ENCODE measurements at regions not wholly inside any gene's neighbourhood (a gene's known extent, or its start where the extent isn't known, plus 50 kb on each side); places are given as distances from the start of the nearest gene placed in this dataset.
"Not testable (repeated sequence)": the region's sequence is repeated elsewhere in the genome, so short reads cannot be mapped to it uniquely, and the experiment has no call there.

- H3K36me3 Mint-ChIP-seq, H3K27ac Mint-ChIP-seq, H3K4me1 Mint-ChIP-seq, H3K27me3 Mint-ChIP-seq, H3K4me3 Mint-ChIP-seq, DNase-seq: not testable (repeated sequence)
- H3K9me3 Mint-ChIP-seq: peaks cover 24% of the 10 kb centered on the region
Observed at GRCh38 chr22:11600161-11600560, 3927.8 kb upstream of the OR11H1 start.

DNA sequence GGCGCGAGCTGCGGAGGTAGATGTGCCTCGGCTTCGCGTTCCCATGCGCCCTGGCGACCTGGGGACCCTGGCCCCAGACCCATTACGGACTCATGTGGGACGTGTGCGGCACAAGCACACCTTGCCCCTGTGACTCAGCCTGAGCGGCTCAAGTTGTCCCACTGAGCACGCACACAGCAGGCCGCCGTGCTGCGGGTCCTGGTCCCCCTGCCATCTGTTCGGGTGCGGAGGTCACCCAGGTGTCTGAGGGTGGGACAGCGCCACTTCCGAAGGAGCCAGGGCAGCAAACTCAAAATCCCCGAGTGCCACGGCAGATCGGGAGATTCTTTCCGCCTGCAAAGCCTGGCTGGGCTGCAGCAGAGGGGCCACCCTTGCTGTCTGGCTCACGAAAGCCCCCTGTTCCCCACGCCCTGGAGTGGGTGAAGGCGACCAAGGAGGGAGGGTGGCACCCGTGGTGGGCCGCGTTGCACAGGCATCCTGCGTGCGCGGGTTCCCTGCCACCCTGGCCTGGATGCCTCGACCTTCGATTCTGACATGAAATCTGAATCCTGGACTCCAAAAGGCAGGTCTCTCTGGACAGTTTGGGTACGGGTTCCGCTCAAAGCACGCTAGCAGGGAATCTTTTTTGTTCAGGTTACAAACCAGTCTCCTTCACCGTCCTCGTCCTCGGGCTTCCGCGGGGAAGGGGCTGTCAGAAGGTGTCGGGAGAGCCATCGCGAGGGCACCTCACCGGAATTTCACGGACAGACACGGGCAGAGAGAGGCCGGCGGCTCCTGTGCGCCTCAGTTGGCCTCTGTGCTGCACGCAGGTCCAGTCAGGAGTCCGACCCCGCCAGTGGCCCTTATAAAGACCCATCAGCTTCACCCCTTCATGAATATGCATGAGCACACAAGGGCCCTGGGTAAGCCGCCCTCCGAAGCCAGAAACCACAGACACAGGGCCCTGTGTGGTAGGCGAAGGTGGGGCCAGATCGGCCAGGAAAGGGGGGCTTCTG lies 3926.8 kb upstream of the OR11H1 start:
- H3K27ac Mint-ChIP-seq, H3K4me1 Mint-ChIP-seq, H3K4me3 Mint-ChIP-seq, DNase-seq, H3K27me3 Mint-ChIP-seq, H3K36me3 Mint-ChIP-seq: not testable (repeated sequence)
- peaks cover 24% of the 10 kb centered on the region for H3K9me3 Mint-ChIP-seq

GRCh38 chr22:11604635-11605395 lies 3923.2 kb upstream of the OR11H1 start:
- H3K4me3 Mint-ChIP-seq, H3K36me3 Mint-ChIP-seq, H3K27me3 Mint-ChIP-seq, DNase-seq, H3K27ac Mint-ChIP-seq, H3K4me1 Mint-ChIP-seq: not testable (repeated sequence)
- H3K9me3 Mint-ChIP-seq: peaks cover 21% of the 10 kb centered on the region

- peaks cover 25% of the 10 kb centered on the region for H3K9me3 Mint-ChIP-seq
- no peaks in the 10 kb centered on the region for H3K36me3 Mint-ChIP-seq
- no peaks in the 10 kb centered on the region for H3K27me3 Mint-ChIP-seq
- no peaks in the 10 kb centered on the region for H3K4me1 Mint-ChIP-seq
- no peak for DNase-seq
- H3K4me3 Mint-ChIP-seq: no peak overlapping the region
- no peak overlapping the region for H3K27ac Mint-ChIP-seq
Observed at GRCh38 chr22:11605468-11605981, 3922.5 kb upstream of the OR11H1 start.

DNA sequence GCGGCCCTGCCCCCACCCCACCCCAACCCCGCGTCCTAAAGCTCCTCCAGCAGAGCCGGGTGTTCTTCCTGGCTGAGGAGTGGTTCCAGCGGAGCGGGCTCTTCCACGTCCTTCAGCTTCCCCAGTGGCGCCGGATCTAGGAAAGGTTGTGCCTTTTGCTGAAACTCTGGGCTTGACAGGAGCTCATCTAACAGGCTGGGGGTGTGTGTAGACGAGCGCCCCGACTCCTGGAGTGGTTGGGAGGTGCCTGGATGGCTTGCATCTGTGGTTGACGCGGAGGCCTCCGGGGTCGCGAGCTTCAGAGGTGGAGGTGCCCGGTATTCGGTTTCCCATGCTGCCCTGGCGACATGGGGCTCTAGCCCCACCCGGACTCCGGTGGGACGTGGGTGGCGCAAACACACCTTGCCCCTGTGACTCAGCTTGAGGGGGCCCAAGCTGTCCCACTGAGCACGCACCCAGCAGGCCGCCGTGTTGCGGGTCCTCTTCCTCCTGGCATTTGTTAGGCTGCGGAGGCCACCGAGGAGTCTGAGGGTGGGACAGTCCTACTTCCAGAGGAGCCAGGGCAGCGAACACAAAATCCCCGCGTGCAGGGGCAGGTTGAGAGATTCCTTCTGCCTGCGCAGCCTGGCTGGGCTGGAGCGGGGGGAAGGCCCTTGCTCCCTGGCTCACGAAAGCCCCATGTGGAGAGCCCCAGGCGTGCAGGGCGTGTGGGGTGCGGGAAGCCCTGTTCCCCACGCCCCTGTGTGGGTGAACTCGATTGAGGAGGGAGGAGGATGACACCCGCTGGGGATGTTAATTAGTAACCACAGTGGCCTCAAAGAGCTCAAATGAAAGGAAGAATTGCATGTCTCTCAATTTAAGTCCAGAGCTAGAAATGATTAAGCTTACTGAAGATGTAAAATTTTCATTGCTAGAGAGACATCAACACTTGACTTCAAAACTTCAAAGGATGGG lies 3921.7 kb upstream of the OR11H1 start:
- H3K36me3 Mint-ChIP-seq, H3K4me3 Mint-ChIP-seq, DNase-seq, H3K27ac Mint-ChIP-seq, H3K27me3 Mint-ChIP-seq, H3K4me1 Mint-ChIP-seq: not testable (repeated sequence)
- peaks cover 30% of the 10 kb centered on the region for H3K9me3 Mint-ChIP-seq

- not testable (repeated sequence) for DNase-seq, H3K27ac Mint-ChIP-seq, H3K27me3 Mint-ChIP-seq, H3K4me3 Mint-ChIP-seq, H3K36me3 Mint-ChIP-seq, H3K4me1 Mint-ChIP-seq
- H3K9me3 Mint-ChIP-seq: peaks cover 35% of the 10 kb centered on the region
Observed at GRCh38 chr22:11607215-11607614, 3920.8 kb upstream of the OR11H1 start.

GRCh38 chr22:11608486-11608885 lies 3919.5 kb upstream of the OR11H1 start:
- H3K4me1 Mint-ChIP-seq, H3K4me3 Mint-ChIP-seq, H3K36me3 Mint-ChIP-seq, H3K27ac Mint-ChIP-seq, H3K27me3 Mint-ChIP-seq, DNase-seq: not testable (repeated sequence)
- H3K9me3 Mint-ChIP-seq: peaks cover 40% of the 10 kb centered on the region

GRCh38 chr22:11609193-11609592 lies 3918.8 kb upstream of the OR11H1 start:
- not testable (repeated sequence) for H3K27ac Mint-ChIP-seq, H3K27me3 Mint-ChIP-seq, H3K4me1 Mint-ChIP-seq, H3K4me3 Mint-ChIP-seq, H3K36me3 Mint-ChIP-seq, DNase-seq
- H3K9me3 Mint-ChIP-seq: peaks cover 39% of the 10 kb centered on the region

- not testable (repeated sequence) for DNase-seq
Observed at GRCh38 chr22:11611280-11611679, 3916.7 kb upstream of the OR11H1 start.

DNA sequence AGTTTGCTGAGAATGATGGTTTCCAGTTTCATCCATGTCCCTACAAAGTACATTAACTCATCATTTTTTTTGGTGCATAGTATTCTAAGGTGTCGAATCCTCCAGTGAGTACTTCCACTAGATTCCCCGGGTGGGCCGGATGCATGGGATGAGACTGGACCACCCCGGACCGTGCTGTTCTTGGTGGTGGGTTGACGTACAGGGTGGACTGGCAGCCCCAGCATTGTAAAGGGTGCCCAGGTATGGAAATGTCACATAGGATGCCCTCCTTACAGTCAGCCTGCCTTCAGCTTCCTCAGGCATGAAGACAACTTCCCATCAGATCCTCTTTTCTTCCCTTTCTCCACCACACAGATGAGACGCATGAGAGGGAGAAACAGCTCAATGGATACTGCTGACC lies 3916.1 kb upstream of the OR11H1 start:
- H3K4me1 Mint-ChIP-seq, H3K27ac Mint-ChIP-seq, H3K27me3 Mint-ChIP-seq, H3K36me3 Mint-ChIP-seq, DNase-seq, H3K4me3 Mint-ChIP-seq: not testable (repeated sequence)
- H3K9me3 Mint-ChIP-seq: peaks cover 52% of the 10 kb centered on the region

More at GRCh38 chr22:11611280-11611679, 3916.7 kb upstream of the OR11H1 start:
- not testable (repeated sequence) for H3K36me3 Mint-ChIP-seq, H3K27ac Mint-ChIP-seq, H3K4me3 Mint-ChIP-seq, H3K27me3 Mint-ChIP-seq, H3K4me1 Mint-ChIP-seq
- peaks cover 49% of the 10 kb centered on the region for H3K9me3 Mint-ChIP-seq

DNA sequence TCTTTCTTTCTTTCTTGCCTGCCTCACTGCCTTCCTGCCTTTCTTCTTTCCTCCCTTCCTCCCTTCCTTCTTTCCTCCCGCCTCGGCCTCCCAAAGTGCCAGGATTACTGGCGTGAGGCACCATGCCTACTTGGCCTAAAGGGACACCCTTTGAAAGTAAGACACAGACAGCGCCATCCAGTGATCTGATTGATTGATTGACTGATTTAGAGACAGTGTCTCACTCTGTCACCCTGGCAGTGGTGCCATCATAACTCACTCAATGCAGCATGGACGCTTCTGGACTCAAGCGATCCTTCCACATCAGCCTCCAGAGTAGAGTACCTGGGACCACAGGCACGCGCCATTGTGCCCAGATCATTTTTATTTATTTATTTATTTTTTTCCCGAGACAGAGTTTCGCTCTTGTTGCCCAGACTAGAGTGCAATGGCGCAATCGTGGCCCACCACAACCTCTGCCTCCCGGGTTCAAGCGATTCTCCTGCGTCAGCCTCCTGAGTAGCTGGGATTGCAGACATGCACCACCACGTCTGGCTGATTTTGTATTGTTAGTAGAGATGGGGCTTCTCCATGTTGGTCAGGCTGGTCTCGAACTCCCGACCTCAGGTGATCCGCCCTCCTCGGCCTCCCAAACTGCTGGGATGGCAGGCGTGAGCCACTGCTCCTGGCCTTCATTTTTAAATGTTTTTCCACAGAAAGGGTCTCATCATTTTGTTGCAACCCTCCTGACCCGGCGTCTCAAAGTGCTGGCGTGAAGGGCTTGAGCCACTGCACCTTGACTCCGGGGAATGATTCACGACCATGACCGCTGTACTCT lies 3914.7 kb upstream of the OR11H1 start:
- H3K4me3 Mint-ChIP-seq, H3K36me3 Mint-ChIP-seq, H3K27ac Mint-ChIP-seq, H3K4me1 Mint-ChIP-seq, DNase-seq, H3K27me3 Mint-ChIP-seq: not testable (repeated sequence)
- peaks cover 55% of the 10 kb centered on the region for H3K9me3 Mint-ChIP-seq

- DNase-seq: no peak
- H3K9me3 Mint-ChIP-seq: peaks cover 55% of the 10 kb centered on the region
- no peak overlapping the region for H3K27ac Mint-ChIP-seq
- no peaks in the 10 kb centered on the region for H3K27me3 Mint-ChIP-seq
- no peak overlapping the region for H3K4me3 Mint-ChIP-seq
- H3K36me3 Mint-ChIP-seq: peaks cover 3% of the 10 kb centered on the region
- no peaks in the 10 kb centered on the region for H3K4me1 Mint-ChIP-seq
Observed at GRCh38 chr22:11613898-11614755, 3913.9 kb upstream of the OR11H1 start.

GRCh38 chr22:11614798-11615433 lies 3913.1 kb upstream of the OR11H1 start:
- not testable (repeated sequence) for H3K36me3 Mint-ChIP-seq
- H3K9me3 Mint-ChIP-seq: peaks cover 59% of the 10 kb centered on the region

More at GRCh38 chr22:11614798-11615433, 3913.1 kb upstream of the OR11H1 start:
- H3K4me1 Mint-ChIP-seq, DNase-seq, H3K27ac Mint-ChIP-seq, H3K27me3 Mint-ChIP-seq, H3K4me3 Mint-ChIP-seq: not testable (repeated sequence)
